Activated CD4-positive, alpha-beta T cell treated with anti-CD3 and anti-CD28 coated beads, Interleukin-2, amount 10 ng/mL, durations not matched to agents 7 days and 5 days (primary cell): ENCODE measurements at regions not wholly inside any gene's neighbourhood (a gene's known extent, or its start where the extent isn't known, plus 50 kb on each side); places are given as distances from the start of the nearest gene placed in this dataset.

Experiments used
- CTCF ChIA-PET: fragments of 350-600 bp; sonication (Branson Sonifier 250); formaldehyde crosslinking; loops from one replicate; lab custom pipeline; 2021; ENCODE audit warnings: antibody characterized with exemption; lab: Charles Lee
- POLR2A ChIA-PET: fragments of 350-600 bp; sonication (Branson Sonifier 250); formaldehyde crosslinking; loops from one replicate; lab custom pipeline; 2021; ENCODE audit warnings: antibody characterized with exemption; lab: Charles Lee
- DNase-seq: peaks from one replicate; pipeline ENCODE4 v3.0.0-alpha.2; 2020
- H3K27ac Mint-ChIP-seq: one replicate; pipeline ENCODE4 v1.8.0; 2021; ENCODE audit warnings: mild to moderate bottlenecking, moderate library complexity, mixed read lengths
- H3K27me3 Mint-ChIP-seq: one replicate; pipeline ENCODE4 v1.8.0; 2021; ENCODE audit warnings: mixed read lengths
- H3K36me3 Mint-ChIP-seq: one replicate; pipeline ENCODE4 v1.8.0; 2021; ENCODE audit warnings: low read depth, mixed read lengths
- H3K4me1 Mint-ChIP-seq: one replicate; pipeline ENCODE4 v1.8.0; 2021; ENCODE audit warnings: mixed read lengths
- H3K4me3 Mint-ChIP-seq: one replicate; pipeline ENCODE4 v1.8.0; 2021; ENCODE audit warnings: mild to moderate bottlenecking, moderate library complexity, mixed read lengths
- H3K9me3 Mint-ChIP-seq: one replicate; pipeline ENCODE4 v1.8.0; 2021; ENCODE audit warnings: mixed read lengths

GRCh38 chr2:70369082-70369481, 67.2 kb upstream of the FAM136A start:
- Mint-ChIP-seq H3K4me3 (no peak overlapping the region), H3K27me3 (no peaks in the 10 kb centered on the region)

GRCh38 chr2:70368545-70368944, 66.7 kb upstream of the FAM136A start:
- Mint-ChIP-seq H3K27me3 (no peaks in the 10 kb centered on the region), H3K9me3 (no peaks in the 10 kb centered on the region), H3K27ac (no peak overlapping the region), H3K36me3 (no peaks in the 10 kb centered on the region), H3K4me1 (no peaks in the 10 kb centered on the region), H3K4me3 (no peak overlapping the region)
- POLR2A ChIA-PET, result no interaction called here
- no peak for DNase-seq
- CTCF ChIA-PET, result no interaction called here

More at GRCh38 chr2:70369082-70369481, 67.2 kb upstream of the FAM136A start:
- CTCF ChIA-PET, result interaction anchor here (0.6 kb wide), 1 partner anchor 86 kb away, joined by 3 read pairs; no protein-coding TSS in a partner anchor
- POLR2A ChIA-PET, result no interaction called here
- H3K27ac Mint-ChIP-seq, result no peak overlapping the region
- DNase-seq, result no peak
- no peaks in the 10 kb centered on the region for H3K4me1 Mint-ChIP-seq
- H3K9me3 Mint-ChIP-seq, result no peaks in the 10 kb centered on the region
- no peaks in the 10 kb centered on the region for H3K36me3 Mint-ChIP-seq

GRCh38 chr2:70367722-70368323, 66.0 kb upstream of the FAM136A start:
- H3K4me3 Mint-ChIP-seq, result no peak overlapping the region
- CTCF ChIA-PET, result no interaction called here
- no peaks in the 10 kb centered on the region for H3K9me3 Mint-ChIP-seq
- no peak overlapping the region for H3K27ac Mint-ChIP-seq
- H3K4me1 Mint-ChIP-seq, result no peaks in the 10 kb centered on the region
- H3K27me3 Mint-ChIP-seq, result no peaks in the 10 kb centered on the region
- DNase-seq, result no peak
- POLR2A ChIA-PET, result no interaction called here
- H3K36me3 Mint-ChIP-seq, result no peaks in the 10 kb centered on the region

- ChIA-PET CTCF (interaction anchor here (0.9 kb wide), 1 partner anchor 10 kb away, joined by 3 read pairs; no protein-coding TSS in a partner anchor), POLR2A (no interaction called here)
- no peak for DNase-seq
- no peaks in the 10 kb centered on the region for H3K9me3 Mint-ChIP-seq
- H3K4me1 Mint-ChIP-seq, result no peaks in the 10 kb centered on the region
- peaks cover 4% of the 10 kb centered on the region for H3K27me3 Mint-ChIP-seq
- no peak overlapping the region for H3K27ac Mint-ChIP-seq
- H3K4me3 Mint-ChIP-seq, result no peak overlapping the region
- no peaks in the 10 kb centered on the region for H3K36me3 Mint-ChIP-seq
These were observed 60.8 kb upstream of the FAM136A start for GRCh38 chr2:70362661-70363060.

- H3K4me1 Mint-ChIP-seq, result no peaks in the 10 kb centered on the region
- H3K36me3 Mint-ChIP-seq, result no peaks in the 10 kb centered on the region
- no peak overlapping the region for H3K27ac Mint-ChIP-seq
- peaks cover 10% of the 10 kb centered on the region for H3K27me3 Mint-ChIP-seq
- ChIA-PET CTCF (interaction anchor here (1.2 kb wide), 1 partner anchor 19 kb away, joined by 3 read pairs; no protein-coding TSS in a partner anchor), POLR2A (no interaction called here)
- no peak overlapping the region for H3K4me3 Mint-ChIP-seq
- no peak for DNase-seq
- no peaks in the 10 kb centered on the region for H3K9me3 Mint-ChIP-seq
These were observed 58.9 kb upstream of the FAM136A start for GRCh38 chr2:70360661-70361270.

- Mint-ChIP-seq H3K4me3 (no peak overlapping the region), H3K27me3 (peaks cover 12% of the 10 kb centered on the region), H3K4me1 (no peaks in the 10 kb centered on the region), H3K36me3 (no peaks in the 10 kb centered on the region), H3K27ac (no peak overlapping the region), H3K9me3 (no peaks in the 10 kb centered on the region)
- ChIA-PET POLR2A (no interaction called here), CTCF (no interaction called here)
- DNase-seq, result no peak
These were observed 55.8 kb upstream of the FAM136A start for GRCh38 chr2:70357684-70358071.

GRCh38 chr2:70356941-70357683, 55.2 kb upstream of the FAM136A start:
- H3K4me3 Mint-ChIP-seq, result no peak overlapping the region
- H3K4me1 Mint-ChIP-seq, result no peaks in the 10 kb centered on the region
- no peaks in the 10 kb centered on the region for H3K36me3 Mint-ChIP-seq
- DNase-seq, result no peak
- peaks cover 15% of the 10 kb centered on the region for H3K27me3 Mint-ChIP-seq
- ChIA-PET POLR2A (no interaction called here), CTCF (interaction anchor here (0.7 kb wide), 1 partner anchor 53 kb away, joined by 3 read pairs; no protein-coding TSS in a partner anchor)
- no peak overlapping the region for H3K27ac Mint-ChIP-seq
- H3K9me3 Mint-ChIP-seq, result no peaks in the 10 kb centered on the region

GRCh38 chr2:70354264-70354949, 52.5 kb upstream of the FAM136A start:
- no peaks in the 10 kb centered on the region for H3K36me3 Mint-ChIP-seq
- H3K4me3 Mint-ChIP-seq, result no peak overlapping the region
- ChIA-PET POLR2A (no interaction called here), CTCF (no interaction called here)
- no peaks in the 10 kb centered on the region for H3K4me1 Mint-ChIP-seq
- no peaks in the 10 kb centered on the region for H3K9me3 Mint-ChIP-seq
- H3K27me3 Mint-ChIP-seq, result peaks cover 33% of the 10 kb centered on the region
- no peak overlapping the region for H3K27ac Mint-ChIP-seq
- DNase-seq, result no peak
